ENCODE measurements at regions not wholly inside any gene's neighbourhood (a gene's known extent, or its start where the extent isn't known, plus 50 kb on each side); places are given as distances from the start of the nearest gene placed in this dataset.

- Histone ChIP-seq H3K4me3 (replicated peaks in 1 of 3; ENCODE audit: insufficient read depth in 1 of 3, low read depth in 2 of 3, low read length in 3 of 3) (no peak overlapping the region), H3K9me3 (ENCODE audit: low read length) (no peaks in the 10 kb centered on the region), H3K4me2 (ENCODE audit: low read depth, low read length) (no peak overlapping the region), H2AFZ (ENCODE audit: low read length) (no peak overlapping the region), H3K79me2 (ENCODE audit: insufficient read depth, low read length) (no peaks in the 10 kb centered on the region), H3K9ac (ENCODE audit: insufficient read depth, low read depth, low read length) (no peak overlapping the region), H3K4me1 (ENCODE audit: insufficient read depth, low read length) (no peaks in the 10 kb centered on the region), H3K27me3 (ENCODE audit: control insufficient read depth in 1 of 2, insufficient read depth in 2 of 2, low read length in 2 of 2) (no peaks in the 10 kb centered on the region), H3K36me3 (replicated peaks in 1 of 2; ENCODE audit: control insufficient read depth in 1 of 2, insufficient read depth in 2 of 2, low read length in 2 of 2) (no peaks in the 10 kb centered on the region), H4K20me1 (ENCODE audit: insufficient read depth, low read length) (no peaks in the 10 kb centered on the region), H3K27ac (ENCODE audit: extremely low read length, insufficient read depth, low read length) (no peak overlapping the region)
- DNase-seq (ENCODE audit: low spot score), result no peak
- intact Hi-C loops (cut with micrococcal nuclease; ENCODE audit: unreplicated experiment) (no loop called here), in situ Hi-C loops (cut with HindIII; ENCODE audit: extremely low pct_ligation_motif_present, low pct_unique_long_range_greater_than_20kb) (loop anchor here (25.0 kb wide), 1 partner anchor 645 kb away; no protein-coding TSS in a partner anchor)
- no peak for FAIRE-seq
- ChIA-PET POLR2A (no interaction called here), CTCF (ENCODE audit: low intra/inter-chr PET ratio, low total read pairs) (no interaction called here)
- no peak for ATAC-seq
- no peak for TF ChIP-seq PRMT3 (CRISPR knock-in tag; IDR thresholded peaks at IDR 0.05; ENCODE audit: borderline replicate concordance, low read depth)
- TF ChIP-seq ZNF451 (CRISPR knock-in tag; IDR thresholded peaks at IDR 0.05), result no peak
- no peak for TF ChIP-seq CBX2 (IDR thresholded peaks at IDR 0.05; ENCODE audit: low read depth, low read length)
- no peak for TF ChIP-seq CBX2 (CRISPR knock-in tag; IDR thresholded peaks at IDR 0.05; ENCODE audit: low read depth)
- no peak for TF ChIP-seq STAT5B (CRISPR knock-in tag; IDR thresholded peaks at IDR 0.05)
- TF ChIP-seq CEBPZ (IDR thresholded peaks at IDR 0.05; ENCODE audit: low read length), result no peak
- TF ChIP-seq ATAD3A (CRISPR knock-in tag; IDR thresholded peaks at IDR 0.05), result no peak
- TF ChIP-seq ZNF160 (CRISPR knock-in tag; IDR thresholded peaks at IDR 0.05), result no peak
- no peak for TF ChIP-seq ARNTL (CRISPR knock-in tag; IDR thresholded peaks at IDR 0.05)
- no peak for TF ChIP-seq STAT6 (CRISPR knock-in tag; IDR thresholded peaks at IDR 0.05; ENCODE audit: borderline replicate concordance)
- no peak for TF ChIP-seq POLR2G (IDR thresholded peaks at IDR 0.05; ENCODE audit: low read depth, low read length)
- no peak for TF ChIP-seq MLX (CRISPR knock-in tag; IDR thresholded peaks at IDR 0.05)
- no peak for TF ChIP-seq MEIS1 (CRISPR knock-in tag; IDR thresholded peaks at IDR 0.05; ENCODE audit: borderline replicate concordance)
- WGBS (ENCODE audit: low lambda C conversion rate), result 20% methylated on average over 3 of the region's 3 CpGs
- BruUV-seq (replicated peaks), result no TSS peak
Measured at GRCh38 chr13:74567485-74567884, 433.3 kb upstream of the KLF12 start.
